SHP77 (cell line): ENCODE measurements at regions not wholly inside any gene's neighbourhood (a gene's known extent, or its start where the extent isn't known, plus 50 kb on each side); places are given as distances from the start of the nearest gene placed in this dataset.

Source experiments
- DNase-seq, 2 experiments: peaks; one replicate each; lab custom pipeline; 2025; lab: John Stamatoyannopoulos, UW

DNA sequence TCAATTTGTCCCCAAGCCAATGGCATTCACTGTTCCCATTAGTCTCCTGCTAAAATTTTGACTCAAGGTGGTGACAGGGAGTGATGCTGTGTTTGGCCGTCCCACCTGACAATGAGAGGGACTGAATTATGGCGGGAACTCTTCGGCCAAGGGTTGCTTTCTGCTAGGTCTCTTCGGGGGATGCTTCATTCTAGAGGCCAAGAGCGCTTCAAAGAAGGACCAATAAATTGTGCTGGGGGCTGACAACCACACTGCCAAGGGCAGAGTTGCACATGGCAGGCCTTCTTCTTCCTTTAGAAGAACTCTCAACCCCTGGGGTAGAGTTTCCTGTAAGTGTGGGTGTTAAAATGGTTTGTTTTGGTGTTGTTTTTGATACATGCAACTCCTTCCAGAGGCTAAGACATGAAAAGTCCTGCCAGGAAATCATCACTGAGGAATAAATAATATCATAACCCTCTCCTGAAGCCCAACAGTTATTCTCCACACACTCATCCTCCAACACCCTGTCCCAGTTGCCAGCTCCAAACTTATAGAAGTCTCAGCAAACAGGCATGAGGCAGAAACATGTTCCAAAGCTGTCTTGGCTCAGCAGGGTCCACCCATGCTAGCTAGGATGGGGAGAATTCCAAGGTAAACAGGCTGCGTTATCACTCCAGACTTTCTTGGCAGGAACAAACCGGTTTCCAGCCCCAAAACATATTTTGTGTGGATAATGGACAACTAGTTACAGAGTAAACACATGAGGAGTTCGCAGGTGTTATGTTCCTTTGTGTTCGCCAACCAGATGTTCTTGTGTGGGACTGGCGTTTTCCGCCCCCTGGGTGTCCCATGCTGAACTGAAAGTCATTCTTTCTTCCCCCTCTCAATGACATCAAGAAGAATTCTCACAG lies 396.7 kb upstream of the RGMA start:
- no peak for DNase-seq

DNA sequence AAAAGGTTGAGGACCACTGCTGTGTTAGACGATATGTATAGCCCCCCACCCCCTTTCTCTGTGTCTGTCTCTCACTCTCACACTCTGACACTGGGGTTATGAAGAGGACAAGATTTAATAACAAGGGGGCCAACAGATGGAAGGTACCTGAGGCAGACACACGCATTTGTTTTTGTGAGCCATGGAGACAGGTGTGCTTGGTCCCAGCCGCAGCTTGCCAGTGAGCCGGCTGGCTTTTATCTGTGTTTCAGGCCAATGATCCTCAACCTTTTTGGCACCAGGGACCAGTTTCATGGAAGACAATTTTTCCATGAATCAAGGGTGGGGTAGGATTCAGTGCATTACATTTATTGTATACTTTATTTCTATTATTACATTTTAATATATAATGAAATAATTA lies 394.9 kb upstream of the RGMA start:
- no peak for DNase-seq

DNA sequence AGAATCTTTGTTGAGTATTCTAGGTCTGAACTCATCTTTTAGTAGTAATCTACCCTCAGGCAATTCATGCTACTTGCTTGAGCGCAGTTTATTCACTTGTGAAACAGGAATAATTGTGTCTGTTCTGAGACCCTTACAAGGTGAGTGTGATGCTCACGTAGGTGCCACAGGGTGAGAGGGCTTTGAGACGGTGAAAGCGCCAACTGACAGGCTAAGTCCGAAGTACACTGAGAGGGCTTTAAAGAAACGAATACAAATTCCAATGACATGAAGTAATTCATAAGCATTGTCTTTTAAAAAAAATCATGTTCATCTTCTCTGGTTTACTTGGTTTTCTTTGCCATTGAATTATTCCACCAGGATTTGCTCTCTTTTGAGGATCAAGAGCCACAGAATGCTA lies 393.7 kb upstream of the RGMA start:
- DNase-seq: no peak

DNA sequence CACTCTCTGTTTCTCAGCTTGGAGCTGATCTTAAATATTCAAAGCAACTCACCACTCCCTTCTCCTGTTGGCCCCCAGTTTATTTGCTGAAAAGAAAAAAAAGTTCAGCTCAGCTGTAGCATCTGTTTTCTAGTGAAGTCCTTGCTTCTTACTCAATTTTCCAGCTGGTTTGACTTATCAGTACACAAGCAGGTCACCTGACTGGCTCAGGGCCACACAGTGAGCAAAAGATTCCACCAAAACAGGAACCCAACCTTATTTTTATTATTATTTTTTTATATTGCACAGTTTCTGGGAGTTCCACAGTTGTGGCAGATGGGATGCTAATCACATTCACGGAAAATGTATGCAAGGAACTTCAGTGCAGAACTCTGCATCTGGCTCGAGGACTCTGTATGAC lies 390.7 kb upstream of the RGMA start:
- no peak for DNase-seq

DNA sequence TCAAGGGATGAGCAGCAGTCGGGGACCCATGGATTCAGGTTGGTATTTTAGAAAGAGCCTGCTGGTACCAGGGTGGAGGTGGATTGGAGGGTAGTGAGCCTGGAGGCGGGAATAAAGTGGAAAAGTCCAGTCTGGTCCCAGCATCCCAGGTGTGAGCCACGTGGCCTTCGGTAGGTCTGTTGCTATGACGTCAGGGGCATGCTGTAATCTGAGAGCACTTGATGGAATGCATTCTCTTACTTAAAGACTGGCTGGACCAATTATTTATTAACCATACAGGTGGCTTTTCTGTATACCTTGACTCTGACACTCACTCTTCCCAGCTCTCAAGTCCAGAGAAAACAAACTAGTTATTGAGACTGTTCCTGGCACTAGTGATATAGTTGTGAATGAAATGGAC lies 389.9 kb upstream of the RGMA start:
- no peak for DNase-seq

DNA sequence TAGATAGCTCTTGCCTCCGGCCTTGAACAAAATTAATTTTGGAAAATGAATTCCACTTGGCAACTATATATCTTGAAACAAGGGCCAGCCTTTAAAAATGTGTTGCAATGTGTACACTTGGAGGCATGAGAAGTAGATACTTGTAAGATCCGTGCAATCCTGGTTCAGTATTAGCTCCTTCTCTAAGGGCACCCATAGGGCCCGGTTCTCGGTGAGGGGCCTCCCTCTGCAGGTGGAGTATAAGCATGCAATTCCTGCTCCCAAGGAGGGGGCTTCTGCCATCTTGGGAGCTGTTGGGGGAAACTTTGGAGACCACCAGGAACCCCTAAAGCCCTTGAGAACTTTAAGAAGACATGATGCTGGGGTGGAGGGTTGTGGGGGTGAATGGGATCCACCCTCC lies 388.7 kb upstream of the RGMA start:
- DNase-seq: no peak

DNA sequence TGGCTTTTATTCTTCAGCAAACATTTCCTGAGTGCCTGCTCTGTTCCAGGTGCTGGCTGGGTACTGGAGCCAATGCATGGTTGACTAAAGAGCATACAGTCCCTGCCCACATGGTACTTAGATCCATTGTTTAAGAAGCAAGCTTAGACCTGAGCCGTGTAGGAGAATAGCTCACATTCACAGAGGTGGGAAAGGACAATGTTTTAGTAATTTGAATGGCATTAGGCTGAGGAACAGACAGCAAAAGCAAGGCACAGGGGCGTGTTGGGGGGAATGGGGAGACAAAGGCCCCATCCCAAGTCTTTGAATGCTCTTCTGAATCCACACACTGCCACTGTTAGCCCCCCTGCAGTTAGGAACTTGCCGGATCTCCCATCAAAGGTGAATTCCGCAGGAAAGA lies 388.2 kb upstream of the RGMA start:
- no peak for DNase-seq

DNA sequence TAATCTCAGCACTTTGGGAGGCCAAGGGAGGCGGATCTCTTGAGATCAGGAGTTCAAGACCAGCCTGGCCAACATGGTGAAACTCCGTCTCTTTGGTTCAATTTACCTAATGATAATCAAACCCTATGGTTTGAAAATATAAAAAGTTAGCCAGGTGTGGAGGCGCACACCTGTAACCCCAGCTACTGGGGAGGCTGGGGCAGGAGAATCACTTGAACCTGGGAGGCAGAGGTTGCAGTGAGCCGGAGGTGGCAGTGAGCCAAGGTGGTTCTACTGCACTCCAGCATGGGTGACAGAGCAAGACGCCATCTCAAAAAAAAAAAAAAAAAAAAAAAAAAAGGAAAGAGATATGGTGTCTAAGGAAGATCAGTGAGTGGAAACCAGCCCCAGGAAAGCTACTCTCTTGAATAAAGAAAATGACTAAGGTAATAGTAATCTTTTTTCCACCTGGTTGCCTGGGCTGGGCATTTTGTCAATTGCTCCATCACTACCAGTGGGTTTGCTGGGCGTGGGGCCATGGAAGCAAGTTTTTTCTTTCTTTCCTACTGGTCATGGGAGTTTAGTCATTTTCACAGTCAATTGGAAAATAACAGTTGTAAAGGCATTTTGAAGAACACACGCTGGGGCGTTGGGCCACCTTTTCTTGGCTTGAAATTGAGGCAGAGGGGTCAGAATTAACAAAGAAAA lies 387.6 kb upstream of the RGMA start:
- DNase-seq: no peak

DNA sequence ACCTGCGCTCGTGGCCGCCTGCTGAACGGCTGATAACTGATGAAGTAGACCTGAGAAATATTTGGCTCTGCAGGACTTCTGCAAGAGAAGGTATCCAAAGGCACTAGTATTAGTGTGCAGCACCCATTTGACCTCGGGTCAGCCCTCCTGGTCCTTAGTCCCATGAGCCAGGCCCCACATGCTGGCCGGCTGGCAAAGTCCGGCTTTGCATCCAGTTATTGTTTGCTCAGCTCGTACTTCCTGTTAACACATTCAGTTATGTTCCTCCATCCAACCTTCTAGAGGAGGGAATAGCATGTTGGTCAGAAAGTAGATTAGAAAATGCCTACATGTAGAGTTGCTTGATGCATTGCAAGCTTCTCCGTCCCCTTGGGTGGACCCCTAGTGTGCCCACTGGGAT lies 385.7 kb upstream of the RGMA start:
- no peak for DNase-seq

DNA sequence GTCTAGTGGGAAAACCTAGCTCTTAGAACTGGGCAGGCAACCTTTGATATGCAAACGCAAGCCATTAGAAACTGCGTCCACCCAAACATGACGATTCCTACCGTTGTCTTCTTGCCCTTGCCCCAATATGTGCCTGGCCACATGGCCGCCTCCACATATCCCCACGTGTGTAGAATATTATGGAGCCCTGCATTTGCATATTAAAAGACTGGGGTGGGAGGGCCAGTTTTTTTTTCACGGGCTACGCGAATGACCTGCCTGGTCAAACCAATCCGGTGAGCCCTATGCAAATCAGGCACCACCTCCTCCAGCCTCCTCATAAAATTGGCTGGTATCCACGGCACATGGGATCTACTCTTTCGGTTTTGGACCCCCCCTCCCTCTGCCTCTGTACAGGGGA lies 381.0 kb upstream of the RGMA start:
- no peak for DNase-seq

DNA sequence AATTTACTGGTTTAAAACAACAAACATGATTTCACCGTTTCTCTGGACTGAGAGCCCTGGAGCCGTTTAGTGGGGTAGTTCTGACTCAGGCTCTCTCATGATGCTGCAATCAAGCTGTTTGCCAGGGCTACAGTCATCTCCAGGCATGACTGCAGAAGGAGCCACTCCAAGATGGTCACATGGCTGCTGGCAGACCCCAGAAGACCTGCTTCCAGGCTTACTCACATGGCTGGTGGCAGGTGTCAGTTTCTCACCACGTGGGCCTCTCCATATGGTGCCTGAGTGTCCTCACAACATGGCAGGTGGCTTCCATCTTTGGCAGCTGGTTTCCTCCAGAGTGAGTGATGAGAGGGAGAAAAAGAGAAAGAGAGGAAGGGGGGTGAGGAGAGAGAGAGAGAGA lies 378.3 kb upstream of the RGMA start:
- DNase-seq: peak in 1 of 2 experiments; percentile 43

DNA sequence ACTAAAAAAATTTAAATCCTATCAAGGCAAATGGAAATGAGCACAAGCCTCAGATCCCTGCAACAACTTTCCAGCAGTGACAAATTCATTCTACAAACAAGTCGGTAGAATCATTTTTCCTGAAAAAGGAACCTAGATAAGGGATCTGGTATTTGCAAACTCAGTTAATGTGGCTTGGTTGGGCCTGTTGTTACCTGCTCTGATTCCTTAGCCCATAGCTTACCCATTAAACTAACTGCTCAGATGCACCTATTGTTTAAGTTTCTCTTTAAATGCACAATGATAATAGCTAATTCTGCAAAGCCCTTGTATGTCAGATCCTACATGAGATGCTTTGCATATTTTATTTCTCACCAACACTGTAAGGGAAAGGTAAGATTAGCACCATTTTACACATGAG lies 377.4 kb upstream of the RGMA start:
- DNase-seq: no peak

DNA sequence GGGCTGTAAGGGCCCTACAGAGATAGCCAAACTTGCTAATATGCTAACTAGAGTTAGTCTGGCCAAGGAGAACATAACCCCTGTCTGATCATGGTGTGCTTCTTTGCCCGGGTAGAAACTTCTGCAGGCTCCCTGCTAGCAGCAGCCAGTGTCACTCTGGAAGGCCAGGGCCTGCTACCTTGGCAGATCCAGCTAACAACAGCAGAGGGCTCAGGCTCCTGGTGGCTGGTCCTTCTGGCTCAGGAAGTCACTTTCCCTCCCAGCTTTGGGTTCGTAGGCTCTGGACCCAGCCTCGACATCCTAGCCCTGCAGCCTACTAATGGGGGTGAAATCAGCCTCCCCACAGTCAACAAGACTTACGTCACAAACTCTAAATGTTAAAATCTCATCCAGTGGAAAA lies 373.7 kb upstream of the RGMA start:
- DNase-seq: no peak

DNA sequence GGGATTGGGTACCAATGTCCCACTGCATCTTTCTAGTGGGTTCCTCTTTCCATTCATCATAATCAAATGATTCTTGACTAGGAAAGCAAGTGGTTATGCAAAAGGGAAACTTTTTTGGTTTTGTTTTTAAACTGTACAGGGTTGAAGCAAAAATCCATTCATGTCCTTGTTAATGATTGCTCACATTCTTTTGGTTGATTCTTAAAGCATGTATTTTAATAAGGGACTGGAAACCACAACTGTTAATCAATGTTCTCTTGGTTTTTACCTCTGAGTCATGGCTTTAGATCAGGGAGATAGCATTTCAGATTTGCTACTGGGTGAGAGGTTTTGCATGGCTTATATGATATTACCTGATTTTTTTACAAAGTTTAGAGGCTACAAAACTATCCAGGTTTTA lies 371.7 kb upstream of the RGMA start:
- no peak for DNase-seq

DNA sequence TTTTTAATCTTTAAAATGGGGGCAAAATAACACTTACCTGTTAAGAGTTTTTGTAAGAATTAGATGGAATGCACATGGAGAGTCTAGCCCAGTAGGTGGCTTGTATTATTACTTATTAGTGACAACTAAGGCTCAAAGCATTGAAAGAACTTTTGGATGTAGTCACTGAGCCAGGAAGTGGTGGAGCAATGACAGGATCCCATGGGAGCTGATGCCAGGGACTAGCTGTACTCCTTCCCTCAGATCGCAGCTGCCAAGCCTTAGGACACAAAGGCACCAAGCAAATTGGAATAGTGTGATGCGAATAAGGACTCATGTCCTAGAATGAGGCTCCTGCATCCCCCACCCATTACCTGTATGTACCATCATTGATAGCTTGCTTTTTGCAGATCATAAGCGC lies 370.4 kb upstream of the RGMA start:
- DNase-seq: no peak

DNA sequence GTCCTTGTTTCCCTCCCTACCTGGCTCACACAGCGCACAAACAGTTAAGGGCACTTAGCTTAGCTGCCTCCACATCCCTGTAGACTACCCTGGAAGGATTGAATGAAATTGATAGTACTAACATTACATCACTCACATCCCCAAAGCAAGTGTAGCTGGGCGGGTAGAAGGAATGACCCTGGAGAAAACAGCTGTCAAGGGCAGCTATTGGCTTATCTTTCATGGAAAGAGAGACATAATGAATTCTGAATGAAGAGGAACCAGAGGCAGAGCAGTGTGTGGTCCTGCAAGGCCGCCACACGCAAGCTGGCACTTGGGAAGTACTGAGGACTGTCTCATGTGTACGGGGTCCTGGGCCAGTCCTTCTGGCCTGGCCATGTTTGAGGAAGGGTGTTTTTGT lies 369.6 kb upstream of the RGMA start:
- DNase-seq: no peak

DNA sequence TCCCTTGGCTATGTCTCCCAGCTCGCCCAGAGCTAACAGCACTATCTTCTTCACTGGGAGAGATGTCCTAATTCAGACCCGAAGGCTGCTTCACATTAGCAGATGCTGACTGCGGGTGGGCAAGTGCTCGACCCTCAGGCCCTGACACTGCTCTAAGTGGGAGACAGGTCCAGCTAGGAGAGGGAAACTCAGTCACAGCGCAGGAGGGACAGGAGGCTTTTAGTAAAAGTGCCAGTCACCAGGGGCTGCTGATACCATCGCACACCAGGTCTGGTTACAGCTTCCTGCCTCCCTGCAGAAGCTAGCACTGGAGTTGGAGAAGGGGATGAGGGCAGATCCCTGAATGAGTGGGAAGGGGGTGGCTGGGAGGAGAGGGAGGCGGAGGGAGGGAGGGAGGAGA lies 365.8 kb upstream of the RGMA start:
- no peak for DNase-seq

DNA sequence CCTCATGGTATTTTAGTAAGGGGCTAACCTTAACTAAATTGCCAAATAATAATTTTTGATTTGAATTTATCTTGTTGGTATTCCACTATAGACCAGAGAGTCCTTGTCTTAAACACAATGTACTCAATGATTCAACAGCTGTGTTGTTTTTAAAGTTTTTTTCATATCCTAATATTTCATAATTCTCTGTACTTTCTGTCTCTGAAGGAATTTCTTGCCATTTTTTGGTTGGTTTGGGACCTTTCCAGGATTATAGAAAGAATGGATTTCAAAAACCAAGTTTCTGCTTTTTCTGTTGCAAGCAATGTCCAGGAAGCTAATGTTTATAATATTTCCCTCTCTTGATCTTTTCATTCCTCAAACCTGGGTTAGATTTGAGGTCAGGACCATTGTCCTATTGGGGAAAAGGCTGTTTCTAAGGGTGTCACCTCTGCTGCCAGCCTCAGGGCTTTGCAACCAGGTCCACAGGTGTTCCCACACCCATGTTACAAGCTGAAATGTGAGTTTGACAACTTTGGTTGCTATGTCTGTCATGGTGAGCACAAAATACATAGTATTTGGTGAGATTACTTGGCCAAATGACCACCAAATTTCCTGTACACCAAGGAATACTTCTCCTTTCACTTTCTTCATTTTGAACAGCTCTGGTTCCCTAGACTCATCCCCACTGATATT lies 363.7 kb upstream of the RGMA start:
- no peak for DNase-seq

DNA sequence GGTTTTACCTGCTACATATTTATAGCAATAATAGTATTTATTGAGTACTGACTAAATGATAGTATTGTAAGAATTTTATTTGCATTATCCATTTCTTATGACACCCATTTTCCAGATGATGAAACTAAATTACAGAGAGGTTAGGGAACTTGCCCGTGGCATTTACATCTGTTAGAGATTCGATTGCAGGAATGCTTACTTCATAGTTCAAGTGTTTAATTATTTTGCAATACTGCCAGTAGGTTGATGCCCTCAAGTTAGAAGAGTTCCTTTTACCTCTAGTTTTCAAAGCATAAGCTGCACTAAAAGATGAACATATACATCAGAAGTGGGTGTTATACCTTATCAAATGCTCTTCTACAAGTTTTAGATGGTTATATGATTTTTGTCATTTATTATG lies 362.8 kb upstream of the RGMA start:
- DNase-seq: no peak

DNA sequence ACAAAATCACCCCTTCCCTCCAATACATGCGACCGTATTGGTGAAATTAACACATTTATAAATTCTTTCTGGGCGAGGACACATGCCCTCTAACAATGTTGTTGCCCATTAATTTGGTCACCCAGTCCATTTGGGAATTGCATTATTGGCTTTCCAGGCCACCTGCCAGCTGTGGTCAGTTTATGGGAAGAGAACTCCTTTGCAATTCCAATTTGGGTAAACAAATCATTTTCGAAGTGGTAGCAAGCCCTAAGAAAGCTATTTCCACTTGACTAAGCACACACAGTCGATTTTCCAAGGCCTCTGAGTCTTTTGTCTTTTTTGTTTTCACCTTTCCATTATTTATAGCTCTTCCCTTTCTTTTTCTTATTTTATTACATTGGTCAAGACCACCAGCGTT lies 362.3 kb upstream of the RGMA start:
- no peak for DNase-seq

DNA sequence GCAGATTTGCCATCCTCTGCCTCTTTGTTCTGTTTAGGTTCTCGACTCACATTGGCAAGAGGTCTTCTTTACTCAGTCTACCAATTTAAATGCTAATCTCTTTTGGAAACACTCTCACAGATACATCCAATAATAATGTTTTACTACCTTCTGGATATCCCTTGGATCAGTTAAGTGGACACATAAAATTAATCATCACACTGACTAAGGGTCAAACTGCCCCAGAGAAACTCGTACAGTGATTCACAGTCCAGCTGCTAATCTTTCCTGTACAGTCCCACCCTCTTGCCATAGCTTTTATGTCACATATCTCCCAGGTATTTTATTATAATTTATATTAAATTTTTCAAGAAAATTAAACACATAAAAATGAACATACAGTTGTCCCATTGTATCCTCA lies 360.8 kb upstream of the RGMA start:
- DNase-seq: no peak

DNA sequence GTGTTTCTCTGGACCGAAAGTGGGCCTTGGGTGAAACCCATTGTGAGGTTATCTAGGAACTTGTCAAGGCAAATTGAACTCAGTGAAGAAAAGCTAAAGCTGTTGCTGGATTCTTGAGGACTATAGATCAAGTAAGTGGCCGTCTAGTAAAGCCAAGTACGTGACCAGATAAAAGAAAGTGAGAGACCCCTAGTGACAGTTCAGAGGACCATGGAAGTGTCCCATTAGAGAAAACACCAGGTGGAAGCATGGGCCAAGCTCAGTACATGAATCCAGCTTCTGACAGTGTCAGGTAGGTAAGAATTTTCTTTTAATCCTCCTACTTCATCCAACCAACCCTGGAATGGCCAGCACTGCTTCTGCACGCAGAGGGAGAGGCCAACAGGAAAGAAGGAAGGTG lies 349.3 kb upstream of the RGMA start:
- DNase-seq: no peak

DNA sequence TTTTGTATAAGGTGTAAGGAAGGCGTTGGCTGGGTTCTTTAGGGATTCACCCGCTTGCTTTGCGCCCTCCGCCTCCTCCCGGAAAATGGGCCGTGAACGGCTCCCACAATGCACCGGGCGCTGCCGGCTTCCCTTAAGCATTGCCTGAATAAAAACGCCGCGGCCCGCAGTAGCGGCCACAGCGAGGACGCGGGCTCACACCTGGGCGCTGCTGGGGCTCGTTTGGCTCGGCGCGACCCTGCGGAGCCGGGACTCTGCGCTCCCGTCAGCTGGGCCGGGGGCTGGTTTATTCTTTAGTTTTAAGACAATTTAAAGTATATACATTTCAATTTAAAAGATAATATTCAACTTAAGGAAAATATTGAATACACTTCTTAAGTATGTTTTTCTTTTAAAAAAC lies 343.5 kb upstream of the RGMA start:
- no peak for DNase-seq
